GM04504 (cell line): ENCODE measurements at regions not wholly inside any gene's neighbourhood (a gene's known extent, or its start where the extent isn't known, plus 50 kb on each side); places are given as distances from the start of the nearest gene placed in this dataset.
"Not testable (repeated sequence)": the region's sequence is repeated elsewhere in the genome, so short reads cannot be mapped to it uniquely, and the experiment has no call there.

Experiments used
- DNase-seq: peaks from one replicate; pipeline ENCODE4 v3.0.0-alpha.2; 2012; ENCODE audit warnings: low read depth

DNA sequence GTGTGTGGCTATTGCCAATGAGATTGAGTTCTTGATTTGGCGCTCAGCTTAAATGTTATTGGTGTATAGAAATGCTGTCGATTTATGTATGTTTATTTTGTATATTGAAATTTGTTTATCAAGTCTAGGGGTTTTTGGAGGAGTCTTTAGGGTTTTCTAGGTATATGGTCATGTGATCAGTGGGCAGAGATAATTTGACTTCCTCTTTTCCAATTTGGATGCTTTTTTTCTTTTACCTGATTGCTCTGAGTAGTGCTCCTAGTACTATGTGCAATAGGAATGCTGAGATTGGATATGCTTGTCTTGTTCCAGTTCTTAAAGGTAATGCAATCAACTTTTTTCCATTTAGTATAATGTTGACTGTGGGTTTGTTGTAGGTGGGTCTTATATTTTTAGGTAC, 99.8 kb upstream of the PMCH start:
- DNase-seq = no peak

DNA sequence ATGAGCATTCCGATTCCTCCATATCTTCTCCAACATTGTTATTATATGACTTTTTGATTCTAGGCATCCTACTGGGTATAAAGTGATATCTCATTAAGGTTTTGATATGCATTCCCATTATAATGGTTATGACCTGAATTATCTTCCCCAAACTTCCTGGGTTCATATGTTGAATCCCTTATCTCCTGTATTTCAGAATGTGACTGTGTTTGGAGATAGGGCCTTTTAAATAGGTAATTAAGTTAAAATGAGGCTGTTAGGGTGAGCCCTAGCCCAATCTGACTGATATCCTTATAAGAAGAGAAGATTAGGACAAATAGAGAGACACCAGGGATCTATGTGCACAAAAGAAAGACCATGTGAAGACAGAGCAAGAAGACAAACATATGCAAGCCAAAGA, 96.9 kb upstream of the PMCH start:
- no peak for DNase-seq

DNA sequence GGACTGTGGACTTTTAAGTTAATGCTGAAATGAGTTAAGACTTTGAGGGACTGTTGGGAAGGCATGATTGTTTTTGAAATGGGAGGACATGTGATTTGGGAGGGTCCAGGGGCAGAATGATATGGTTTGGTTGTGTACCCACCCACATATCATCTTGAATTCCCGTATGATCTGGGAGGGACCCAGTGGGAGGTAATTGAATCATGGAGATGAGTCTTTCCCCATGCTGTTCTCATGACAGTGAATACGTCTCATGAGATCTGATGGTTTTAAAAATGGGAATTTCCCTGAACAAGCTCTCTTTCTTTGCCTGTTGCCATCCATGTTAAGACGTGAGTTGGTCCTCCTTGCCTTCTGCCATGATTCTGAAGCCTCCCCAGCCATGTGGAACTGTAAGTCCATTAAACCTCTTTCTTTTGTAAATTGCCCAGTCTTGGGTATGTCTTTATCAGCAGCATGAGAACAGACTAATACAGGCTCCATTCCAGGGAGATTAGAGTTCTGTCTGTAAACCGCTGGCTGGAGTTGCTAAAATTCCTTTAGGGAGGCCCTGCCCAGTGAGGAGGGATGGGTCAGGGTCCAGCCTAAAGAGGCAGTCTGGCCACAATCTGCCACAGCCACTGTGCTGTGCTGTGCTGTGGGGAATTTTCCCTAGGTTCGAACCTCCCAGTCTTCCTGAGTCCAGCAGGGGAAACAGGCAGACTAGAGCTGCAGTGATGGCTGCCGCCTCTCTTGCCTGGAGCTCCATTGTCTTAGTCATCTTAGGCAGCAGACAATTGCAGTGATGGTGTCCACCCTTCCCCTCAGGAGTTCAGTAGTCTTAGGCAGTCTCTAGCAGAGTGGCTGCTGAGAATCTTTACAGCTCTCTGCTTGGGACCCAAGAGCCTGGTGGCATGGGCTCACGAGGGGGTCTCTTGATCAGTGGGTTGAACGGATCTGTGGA, 94.1 kb upstream of the PMCH start:
- DNase-seq = not testable (repeated sequence)

DNA sequence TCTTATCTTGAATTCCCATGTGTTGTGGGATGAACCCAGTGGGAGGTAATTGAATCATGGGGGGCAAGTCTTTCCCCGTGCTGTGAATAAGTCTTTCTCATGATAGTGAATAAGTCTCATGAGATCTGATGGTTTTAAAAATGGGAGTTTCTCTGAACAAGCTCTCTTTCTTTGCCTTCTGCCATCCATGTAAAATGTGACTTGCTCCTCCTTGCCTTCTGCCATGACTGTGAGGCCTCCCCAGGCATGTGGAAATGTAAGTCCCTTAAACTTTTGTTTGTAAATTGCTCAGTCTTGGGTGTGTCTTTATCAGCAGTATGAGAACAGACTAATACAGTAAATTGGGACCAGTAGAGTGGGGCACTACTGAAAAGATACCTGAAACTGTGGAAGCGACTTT, 92.1 kb upstream of the PMCH start:
- DNase-seq = not testable (repeated sequence)

DNA sequence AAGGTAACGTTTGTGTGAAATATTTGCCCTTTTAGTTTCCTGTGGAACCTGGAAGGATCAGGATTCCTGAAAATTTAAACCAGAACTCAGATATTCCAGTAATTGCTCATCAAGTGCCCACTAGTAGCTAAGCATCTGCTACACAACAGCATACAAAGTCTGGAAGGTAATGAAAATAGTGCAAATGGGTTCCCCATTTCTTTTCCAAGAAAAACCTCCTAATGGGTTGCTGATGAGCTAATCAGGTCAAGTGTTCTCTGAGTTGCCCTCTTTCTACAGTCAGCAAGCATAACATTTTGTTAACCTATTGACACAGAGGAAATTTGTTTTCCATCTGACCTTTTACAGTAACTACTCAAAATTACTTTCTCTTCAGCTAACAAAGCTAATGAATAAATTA, 83.6 kb upstream of the PMCH start:
- DNase-seq = no peak

DNA sequence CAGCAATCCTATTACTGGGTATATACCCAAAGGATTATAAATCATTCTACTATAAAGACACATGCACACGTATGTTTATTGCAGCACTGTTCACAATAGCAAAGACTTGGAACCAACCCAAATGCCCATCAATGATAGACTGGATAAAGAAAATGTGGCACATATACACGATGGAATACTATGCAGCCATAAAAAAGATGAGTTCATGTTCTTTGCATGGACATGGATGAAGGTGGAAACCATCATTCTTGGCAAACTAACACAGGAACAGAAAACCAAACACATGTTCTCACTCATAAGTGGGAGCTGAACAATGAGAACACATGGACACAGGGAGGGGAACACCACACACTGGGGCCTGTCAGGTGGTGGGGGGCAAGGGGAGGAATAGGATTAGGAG, 58.1 kb upstream of the PMCH start:
- DNase-seq = not testable (repeated sequence)

DNA sequence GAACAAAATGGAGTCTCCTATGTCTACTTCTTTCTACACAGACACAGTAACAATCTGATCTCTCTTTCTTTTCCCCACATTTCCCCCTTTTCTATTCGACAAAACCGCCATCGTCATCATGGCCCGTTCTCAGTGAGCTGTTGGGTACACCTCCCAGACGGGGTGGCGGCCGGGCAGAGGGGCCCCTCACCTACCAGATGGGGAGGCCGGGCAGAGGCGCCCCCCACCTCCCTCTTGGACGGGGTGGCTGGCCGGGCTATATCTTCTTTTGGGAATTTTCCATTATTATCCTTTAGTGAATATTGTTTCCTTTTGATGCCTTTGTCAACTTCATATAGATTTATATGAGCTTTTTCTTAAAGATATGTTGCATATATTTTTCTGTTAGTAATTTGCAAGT, 53.4 kb upstream of the PMCH start:
- not testable (repeated sequence) for DNase-seq

DNA sequence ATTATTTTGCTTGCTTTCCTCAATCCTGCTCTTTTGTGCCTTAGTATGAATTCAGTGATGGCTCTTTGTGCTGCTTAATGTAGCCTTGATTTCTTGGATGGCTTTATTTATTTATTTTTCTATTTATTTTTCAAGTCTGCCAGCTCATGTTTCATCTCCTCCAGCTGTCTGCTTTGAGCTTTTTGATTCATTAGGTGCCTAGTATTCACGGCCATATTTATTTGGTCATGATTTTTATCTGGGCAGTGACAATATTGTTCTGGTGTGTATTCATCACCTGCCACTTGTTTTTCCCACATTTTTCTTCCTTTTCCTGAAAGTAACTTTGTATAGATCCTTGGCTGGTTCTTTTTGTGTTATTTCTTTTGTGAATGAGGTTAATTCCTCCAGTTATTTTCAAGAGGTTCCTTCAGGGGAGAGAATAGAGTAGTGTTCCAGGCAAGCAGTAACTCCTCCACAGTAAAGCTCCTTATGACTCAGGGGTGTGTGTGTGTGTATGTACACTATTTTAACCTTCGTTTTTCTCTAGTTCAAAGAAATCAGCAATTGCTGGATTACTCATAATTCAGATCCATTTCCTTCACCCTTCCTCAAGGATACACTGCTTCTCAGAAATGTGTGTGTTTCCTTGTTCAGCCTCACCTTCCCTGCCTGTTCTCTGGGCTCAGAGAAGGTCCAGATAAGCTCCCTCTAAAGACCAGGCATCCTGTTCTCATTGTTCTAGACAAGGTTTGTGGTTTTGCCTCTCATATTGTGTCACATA, 51.6 kb upstream of the PMCH start:
- no peak for DNase-seq
